Panc1 (cell line): ENCODE measurements at regions not wholly inside any gene's neighbourhood (a gene's known extent, or its start where the extent isn't known, plus 50 kb on each side); places are given as distances from the start of the nearest gene placed in this dataset.

ENCODE experiments used
- ATAC-seq: fragments of 200-7000 bp; cut with Tn5 transposase; 2 replicates; pipeline ENCODE4 v1.9.1; 2020; ENCODE audit warnings: mild to moderate bottlenecking, moderate library complexity
- BruUV-seq: library from RNA; stranded (reverse); fragments of 400-500 nt; replicated peaks from 2 replicates; lab custom pipeline; 2021; lab: Mats Ljungman, UMichigan
- CTCF ChIA-PET: fragments of 300-600 bp; sonication (Branson Sonifier 250); formaldehyde crosslinking; loops from one replicate; lab custom pipeline; 2022; ENCODE audit warnings: antibody characterized with exemption; lab: Charles Lee
- POLR2A ChIA-PET: fragments of 300-600 bp; sonication (Branson Sonifier 250); formaldehyde crosslinking; loops from one replicate; lab custom pipeline; 2022; ENCODE audit warnings: antibody characterized with exemption; lab: Charles Lee
- DNase-seq: peaks from one replicate; pipeline ENCODE4 v3.0.0-alpha.2; 2010; ENCODE audit warnings: low read depth, low spot score
- H3K27ac ChIP-seq: 2 replicates; pipeline ENCODE4 v1.5.1; 2011; ENCODE audit warnings: mild to moderate bottlenecking, low read length, inconsistent platforms
- H3K27me3 ChIP-seq: fragments of 200-500 bp; sonication (Bioruptor generic); 2 replicates; pipeline ENCODE4 v1.6.0; 2014; ENCODE audit warnings: low read length, inconsistent platforms; ENCODE audit not compliant: control insufficient read depth, insufficient read depth
- H3K36me3 ChIP-seq: fragments of 200-500 bp; sonication (Bioruptor generic); 2 replicates; pipeline ENCODE4 v1.5.1; 2014; ENCODE audit warnings: inconsistent platforms, mild to moderate bottlenecking, low read length, moderate library complexity; ENCODE audit not compliant: control insufficient read depth, insufficient read depth
- H3K4me1 ChIP-seq: 2 replicates; pipeline ENCODE4 v1.5.1; 2011; ENCODE audit warnings: inconsistent platforms, mild to moderate bottlenecking, low read length, moderate library complexity; ENCODE audit not compliant: control insufficient read depth, insufficient read depth
- H3K4me3 ChIP-seq, 2 experiments: 2 replicates each; pipeline ENCODE4 v1.5.1; 2011 to 2012; ENCODE audit warnings: low read depth in 2 of 2, low read length in 2 of 2, mild to moderate bottlenecking in 2 of 2, inconsistent platforms in 1 of 2, moderate library complexity in 1 of 2
- H3K9me3 ChIP-seq: fragments of 200-500 bp; sonication (Bioruptor generic); 2 replicates; pipeline ENCODE4 v1.5.1; 2014; ENCODE audit warnings: low read depth, mild to moderate bottlenecking, inconsistent platforms, low read length, moderate library complexity; ENCODE audit not compliant: control insufficient read depth, insufficient read depth
- POLR2AphosphoS5 ChIP-seq: IDR thresholded peaks from 2 replicates; pipeline ENCODE4 v1.6.1; 2012; ENCODE audit warnings: mild to moderate bottlenecking, low read depth, low read length, moderate library complexity
- REST ChIP-seq, 2 experiments: IDR thresholded peaks; 2 replicates each; pipeline ENCODE4 v1.6.1; 2011 to 2012; ENCODE audit warnings: low read depth in 2 of 2, control low read depth in 1 of 2, low read length in 1 of 2, mild to moderate bottlenecking in 1 of 2, moderate library complexity in 1 of 2; ENCODE audit not compliant: insufficient read depth in 1 of 2
- SIN3A ChIP-seq: IDR thresholded peaks from 2 replicates; pipeline ENCODE4 v1.6.1; 2012; ENCODE audit warnings: low read depth, mild to moderate bottlenecking, low read length, moderate library complexity, borderline replicate concordance; ENCODE audit not compliant: insufficient read depth
- TCF7L2 ChIP-seq: IDR thresholded peaks from 2 replicates; pipeline ENCODE4 v1.6.1; 2011; ENCODE audit warnings: mild to moderate bottlenecking, low read depth, low read length, inconsistent platforms
- in situ Hi-C: cut with HindIII; loops from 2 replicates; pipeline ENCODE4 v1.10.0; 2016; ENCODE audit warnings: low sequenced_read_pairs, low pct_unique_long_range_greater_than_20kb
- intact Hi-C: fragments of 100-400 bp; cut with micrococcal nuclease; formaldehyde crosslinking; loops from one replicate; pipeline ENCODE4 v1.10.0; 2022; ENCODE audit not compliant: unreplicated experiment
- TF ChIP-seq, protein P1 (sequence below): fragments of 450-650 bp; IDR thresholded peaks from 2 replicates; pipeline ENCODE4 v1.5.1; 2017; ENCODE audit warnings: mild to moderate bottlenecking

DNA sequence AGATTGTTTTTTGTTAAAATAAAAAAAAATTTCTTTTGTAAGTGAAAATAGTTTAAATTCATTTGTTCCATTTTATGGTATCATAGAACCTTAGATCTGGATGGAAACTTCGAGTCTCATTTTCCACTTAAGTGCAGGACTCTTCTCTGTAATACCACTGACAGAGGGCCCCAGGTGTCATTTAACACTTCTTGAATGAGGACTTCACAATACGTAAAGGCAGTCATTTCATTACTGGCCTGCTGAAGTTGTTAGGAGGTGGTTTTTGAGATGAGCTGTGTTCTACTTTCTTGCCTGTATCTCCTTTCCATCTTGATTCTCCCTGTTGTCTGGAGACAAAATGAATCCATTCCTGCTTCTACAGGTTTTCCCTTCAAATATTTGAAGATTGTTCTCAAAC, 455.3 kb downstream of the DMRT2 start:
- intact Hi-C loops = no loop called here
- BruUV-seq = no TSS peak
- no peak overlapping the region for H3K27ac ChIP-seq
- no peak for DNase-seq
- no peak for ATAC-seq
- H3K36me3 ChIP-seq = no peaks in the 10 kb centered on the region
- H3K4me3 ChIP-seq = no peak overlapping the region
- H3K9me3 ChIP-seq = no peaks in the 10 kb centered on the region
- H3K4me1 ChIP-seq = no peaks in the 10 kb centered on the region
- H3K27me3 ChIP-seq = no peaks in the 10 kb centered on the region
- ChIA-PET POLR2A (no interaction called here), CTCF (no interaction called here)
- in situ Hi-C loops = no loop called here
- no peak for TF ChIP-seq SIN3A
- TF ChIP-seq, protein P1, sequence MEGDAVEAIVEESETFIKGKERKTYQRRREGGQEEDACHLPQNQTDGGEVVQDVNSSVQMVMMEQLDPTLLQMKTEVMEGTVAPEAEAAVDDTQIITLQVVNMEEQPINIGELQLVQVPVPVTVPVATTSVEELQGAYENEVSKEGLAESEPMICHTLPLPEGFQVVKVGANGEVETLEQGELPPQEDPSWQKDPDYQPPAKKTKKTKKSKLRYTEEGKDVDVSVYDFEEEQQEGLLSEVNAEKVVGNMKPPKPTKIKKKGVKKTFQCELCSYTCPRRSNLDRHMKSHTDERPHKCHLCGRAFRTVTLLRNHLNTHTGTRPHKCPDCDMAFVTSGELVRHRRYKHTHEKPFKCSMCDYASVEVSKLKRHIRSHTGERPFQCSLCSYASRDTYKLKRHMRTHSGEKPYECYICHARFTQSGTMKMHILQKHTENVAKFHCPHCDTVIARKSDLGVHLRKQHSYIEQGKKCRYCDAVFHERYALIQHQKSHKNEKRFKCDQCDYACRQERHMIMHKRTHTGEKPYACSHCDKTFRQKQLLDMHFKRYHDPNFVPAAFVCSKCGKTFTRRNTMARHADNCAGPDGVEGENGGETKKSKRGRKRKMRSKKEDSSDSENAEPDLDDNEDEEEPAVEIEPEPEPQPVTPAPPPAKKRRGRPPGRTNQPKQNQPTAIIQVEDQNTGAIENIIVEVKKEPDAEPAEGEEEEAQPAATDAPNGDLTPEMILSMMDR = no peak

DNA sequence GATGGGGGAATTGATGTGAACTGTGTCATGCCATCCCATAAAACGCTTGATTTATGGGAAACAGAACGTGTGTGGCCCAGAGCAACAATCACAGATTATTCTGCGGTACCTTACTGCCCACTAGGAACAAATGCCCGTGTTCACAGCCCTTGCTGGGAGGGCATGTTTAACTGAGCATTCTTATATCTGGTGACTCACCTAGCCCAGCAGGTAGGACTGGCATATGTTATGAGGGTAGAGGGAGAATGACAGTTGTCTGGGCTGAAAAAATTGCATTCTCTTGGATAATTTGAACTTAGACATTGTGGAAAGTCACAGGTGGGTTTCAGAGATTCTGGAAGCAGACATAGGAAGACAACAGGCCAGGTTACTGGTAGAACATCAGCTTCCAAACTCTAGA, 460.6 kb downstream of the DMRT2 start:
- CTCF ChIA-PET = no interaction called here
- BruUV-seq = no TSS peak
- no peak overlapping the region for H3K4me3 ChIP-seq
- no peak for DNase-seq
- H3K27me3 ChIP-seq = no peaks in the 10 kb centered on the region
- TF ChIP-seq, protein P1 = no peak
- TF ChIP-seq TCF7L2 (no peak), REST (IDR thresholded peaks at IDR 0.05; ENCODE audit: insufficient read depth in 1 of 2, low read depth in 2 of 2, low read length in 1 of 2) (no peak), POLR2AphosphoS5 (no peak), SIN3A (no peak)
- H3K9me3 ChIP-seq = no peaks in the 10 kb centered on the region
- POLR2A ChIA-PET = no interaction called here
- H3K27ac ChIP-seq = no peak overlapping the region
- intact Hi-C loops = no loop called here
- ATAC-seq = no peak
- no peaks in the 10 kb centered on the region for H3K4me1 ChIP-seq
- in situ Hi-C loops = no loop called here
- H3K36me3 ChIP-seq = no peaks in the 10 kb centered on the region
